HCT116 (cell line): ENCODE measurements at regions not wholly inside any gene's neighbourhood (a gene's known extent, or its start where the extent isn't known, plus 50 kb on each side); places are given as distances from the start of the nearest gene placed in this dataset.

Source experiments
- ATAC-seq: fragments of 200-7000 bp; cut with Tn5 transposase; 2 replicates; pipeline ENCODE4 v1.9.1; 2020; ENCODE audit warnings: mild to moderate bottlenecking, moderate library complexity
- BruUV-seq: library from RNA; stranded (reverse); fragments of 400-500 nt; replicated peaks from 2 replicates; lab custom pipeline; 2021; lab: Mats Ljungman, UMichigan
- CTCF ChIA-PET: fragments of 300-600 bp; sonication (Branson Sonifier 250); formaldehyde crosslinking; loops from one replicate; lab custom pipeline; 2021; ENCODE audit warnings: antibody characterized with exemption; lab: Charles Lee
- POLR2A ChIA-PET: fragments of 300-600, 350-600 bp; sonication (Branson Sonifier 250); formaldehyde crosslinking; loops from one replicate; lab custom pipeline; 2021; ENCODE audit warnings: antibody characterized with exemption; lab: Charles Lee
- RAD21 ChIA-PET, 2 experiments: fragments of 300-600 bp; sonication (Branson Sonifier 250); formaldehyde crosslinking; loops; one replicate each; lab custom pipeline; 2023; ENCODE audit warnings: low total read pairs in 2 of 2; ENCODE audit not compliant: uncharacterized antibody in 2 of 2, unreplicated experiment in 2 of 2, low non-redundant PET in 1 of 2; lab: Charles Lee
- DNase-seq: peaks from one replicate; pipeline ENCODE4 v3.0.0-alpha.2; 2010; ENCODE audit warnings: low read depth, low spot score
- H2AFZ ChIP-seq: fragments of 200-600 bp; shearing (Covaris generic), sonication (generic); 2 replicates; pipeline ENCODE4 v1.6.1; 2017; ENCODE audit warnings: low read depth, mixed run types, mixed read lengths, antibody characterized with exemption, low read length; ENCODE audit not compliant: poor library complexity, severe bottlenecking
- H3K27ac ChIP-seq: 2 replicates; pipeline ENCODE4 v1.5.1; 2012; ENCODE audit warnings: low read depth, low read length
- H3K27me3 ChIP-seq: fragments of 200-600 bp; sonication (generic); 2 replicates; pipeline ENCODE4 v1.6.1; 2016; ENCODE audit warnings: mixed run types, low read length, mixed read lengths; ENCODE audit not compliant: insufficient read depth
- H3K36me3 ChIP-seq, 2 experiments: fragments of 200-500 bp in 1 of 2; fragments of 200-600 bp in 1 of 2; sonication (Bioruptor generic) in 1 of 2; sonication (generic) in 1 of 2; 2 replicates each; pipeline versions ENCODE4 v1.5.1 to v1.6.1; 2014 to 2016; ENCODE audit warnings: low read length in 2 of 2, inconsistent platforms in 1 of 2, mixed read lengths in 1 of 2, mixed run types in 1 of 2; ENCODE audit not compliant: insufficient read depth in 2 of 2, control insufficient read depth in 1 of 2
- H3K4me1 ChIP-seq, 2 experiments: fragments of 200-600 bp in 1 of 2; sonication (generic) in 1 of 2; 2 replicates each; pipeline versions ENCODE4 v1.5.1 to v1.6.1; 2012 to 2017; ENCODE audit warnings: low read length in 2 of 2, inconsistent platforms in 1 of 2, mild to moderate bottlenecking in 1 of 2, mixed read lengths in 1 of 2, mixed run types in 1 of 2, moderate library complexity in 1 of 2; ENCODE audit not compliant: insufficient read depth in 2 of 2, control insufficient read depth in 1 of 2
- H3K4me2 ChIP-seq: fragments of 200-600 bp; sonication (generic); 2 replicates; pipeline ENCODE4 v1.6.1; 2017; ENCODE audit warnings: mixed run types, low read length, mixed read lengths
- H3K4me3 ChIP-seq, 2 experiments: fragments of 200-600 bp in 1 of 2; sonication (generic) in 1 of 2; replicated peaks in 1 of 2; 2 replicates each; pipeline ENCODE4 v1.5.1; 2011 to 2016; ENCODE audit warnings: low read length in 2 of 2, control low read depth in 1 of 2, low read depth in 1 of 2, mild to moderate bottlenecking in 1 of 2, mixed read lengths in 1 of 2, mixed run types in 1 of 2
- H3K79me2 ChIP-seq: fragments of 200-600 bp; sonication (generic); 2 replicates; pipeline ENCODE4 v1.6.1; 2017; ENCODE audit warnings: mild to moderate bottlenecking, mixed run types, low read length, moderate library complexity, mixed read lengths; ENCODE audit not compliant: insufficient read depth
- H3K9ac ChIP-seq: fragments of 200-600 bp; sonication (generic); 2 replicates; pipeline ENCODE4 v1.6.1; 2016; ENCODE audit warnings: low read length, mixed read lengths
- H3K9me2 ChIP-seq: fragments of 200-600 bp; sonication (generic), shearing (Covaris generic); 2 replicates; pipeline ENCODE4 v1.6.1; 2017; ENCODE audit warnings: mixed run types, mild to moderate bottlenecking, moderate library complexity; ENCODE audit not compliant: insufficient read depth
- H3K9me3 ChIP-seq, 2 experiments: fragments of 200-500 bp in 1 of 2; fragments of 200-600 bp in 1 of 2; sonication (Bioruptor generic) in 1 of 2; sonication (generic) in 1 of 2; 2 replicates each; pipeline ENCODE4 v1.6.1; 2014 to 2017; ENCODE audit warnings: low read length in 2 of 2, mixed read lengths in 2 of 2, inconsistent platforms in 1 of 2, low read depth in 1 of 2, mild to moderate bottlenecking in 1 of 2, mixed run types in 1 of 2, moderate library complexity in 1 of 2; ENCODE audit not compliant: control insufficient read depth in 1 of 2, insufficient read depth in 1 of 2
- H4K20me1 ChIP-seq: fragments of 200-600 bp; sonication (generic), shearing (Covaris generic); 2 replicates; pipeline ENCODE4 v1.6.1; 2017; ENCODE audit warnings: mixed run types, mild to moderate bottlenecking, moderate library complexity; ENCODE audit not compliant: insufficient read depth
- CBX3 ChIP-seq: IDR thresholded peaks from 2 replicates; pipeline ENCODE4 v1.6.1; 2012; ENCODE audit warnings: low read depth
- CTCF ChIP-seq, 3 experiments: fragments of 200-600 bp in 1 of 3; sonication (generic) in 1 of 3; IDR thresholded peaks in 2 of 3; conservative IDR thresholded peaks in 1 of 3; 2 replicates each; pipeline ENCODE4 v1.5.1; 2012 to 2017; ENCODE audit warnings: low read depth in 2 of 3, low read length in 2 of 3, antibody characterized with exemption in 1 of 3, borderline replicate concordance in 1 of 3, control low read depth in 1 of 3, mild to moderate bottlenecking in 1 of 3, mixed read lengths in 1 of 3, mixed run types in 1 of 3, moderate library complexity in 1 of 3; ENCODE audit not compliant: insufficient read depth in 1 of 3
- EGR1 ChIP-seq: IDR thresholded peaks from 2 replicates; pipeline ENCODE4 v1.6.1; 2012; ENCODE audit warnings: low read depth
- JUND ChIP-seq: IDR thresholded peaks from 2 replicates; pipeline ENCODE4 v1.6.1; 2012
- POLR2AphosphoS5 ChIP-seq: IDR thresholded peaks from 2 replicates; pipeline ENCODE4 v1.6.1; 2011; ENCODE audit warnings: mild to moderate bottlenecking, low read depth, low read length, moderate library complexity
- RAD21 ChIP-seq: IDR thresholded peaks from 2 replicates; pipeline ENCODE4 v1.6.1; 2012; ENCODE audit warnings: low read depth, mild to moderate bottlenecking
- SP1 ChIP-seq: IDR thresholded peaks from 2 replicates; pipeline ENCODE4 v1.6.1; 2012; ENCODE audit warnings: low read depth
- TCF7L2 ChIP-seq: IDR thresholded peaks from 2 replicates; pipeline ENCODE4 v1.7.0; 2011; ENCODE audit warnings: borderline replicate concordance, inconsistent platforms; ENCODE audit not compliant: insufficient read depth, insufficient read length; ENCODE audit errors: extremely low read depth
- ZFX ChIP-seq: fragments of 450-650 bp; IDR thresholded peaks from 2 replicates; pipeline ENCODE4 v1.6.1; 2017
- intact Hi-C: fragments of 100-400 bp; cut with micrococcal nuclease; formaldehyde crosslinking; loops from 2 replicates; pipeline ENCODE4 v1.10.0; 2022
- TF ChIP-seq, protein P1 (sequence below): IDR thresholded peaks from 2 replicates; pipeline ENCODE4 v1.6.1; 2011; ENCODE audit warnings: mild to moderate bottlenecking, low read length, moderate library complexity; ENCODE audit not compliant: insufficient replicate concordance; ENCODE audit errors: extremely low read depth

GRCh38 chr5:44497606-44498005, 108.4 kb upstream of the FGF10 start:
- DNase-seq (no peak), ATAC-seq (no peak)
- no peak overlapping the region for H3K9ac ChIP-seq
- no TSS peak for BruUV-seq
- TF ChIP-seq, protein P1, sequence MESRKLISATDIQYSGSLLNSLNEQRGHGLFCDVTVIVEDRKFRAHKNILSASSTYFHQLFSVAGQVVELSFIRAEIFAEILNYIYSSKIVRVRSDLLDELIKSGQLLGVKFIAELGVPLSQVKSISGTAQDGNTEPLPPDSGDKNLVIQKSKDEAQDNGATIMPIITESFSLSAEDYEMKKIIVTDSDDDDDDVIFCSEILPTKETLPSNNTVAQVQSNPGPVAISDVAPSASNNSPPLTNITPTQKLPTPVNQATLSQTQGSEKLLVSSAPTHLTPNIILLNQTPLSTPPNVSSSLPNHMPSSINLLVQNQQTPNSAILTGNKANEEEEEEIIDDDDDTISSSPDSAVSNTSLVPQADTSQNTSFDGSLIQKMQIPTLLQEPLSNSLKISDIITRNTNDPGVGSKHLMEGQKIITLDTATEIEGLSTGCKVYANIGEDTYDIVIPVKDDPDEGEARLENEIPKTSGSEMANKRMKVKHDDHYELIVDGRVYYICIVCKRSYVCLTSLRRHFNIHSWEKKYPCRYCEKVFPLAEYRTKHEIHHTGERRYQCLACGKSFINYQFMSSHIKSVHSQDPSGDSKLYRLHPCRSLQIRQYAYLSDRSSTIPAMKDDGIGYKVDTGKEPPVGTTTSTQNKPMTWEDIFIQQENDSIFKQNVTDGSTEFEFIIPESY: no peak
- no peak for TF ChIP-seq SP1
- TF ChIP-seq POLR2AphosphoS5: no peak
- ChIA-PET CTCF (no interaction called here), POLR2A (no interaction called here), RAD21 (no interaction called here)
- H3K79me2 ChIP-seq: no peaks in the 10 kb centered on the region
- no peaks in the 10 kb centered on the region for H4K20me1 ChIP-seq
- no peaks in the 10 kb centered on the region for H3K4me1 ChIP-seq
- intact Hi-C loops: no loop called here
- no peaks in the 10 kb centered on the region for H3K27me3 ChIP-seq
- H3K27ac ChIP-seq: no peak overlapping the region
- H3K4me3 ChIP-seq: no peak overlapping the region
- H3K9me3 ChIP-seq: no peaks in the 10 kb centered on the region; a peak in 2 of 4 replicates
- no peaks in the 10 kb centered on the region for H3K9me2 ChIP-seq
- H3K36me3 ChIP-seq: no peaks in the 10 kb centered on the region
- H3K4me2 ChIP-seq: no peak overlapping the region
- no peak overlapping the region for H2AFZ ChIP-seq

- no peak overlapping the region for H3K4me2 ChIP-seq
- H3K9ac ChIP-seq: no peak overlapping the region
- ATAC-seq (no peak), DNase-seq (no peak)
- H3K27me3 ChIP-seq: no peaks in the 10 kb centered on the region
- no peak overlapping the region for H3K27ac ChIP-seq
- peaks cover 0 to 4% of the 10 kb centered on the region in 2 experiments; a peak in 2 of 4 replicates for H3K9me3 ChIP-seq
- no TSS peak for BruUV-seq
- H3K4me1 ChIP-seq: no peaks in the 10 kb centered on the region
- no peak for TF ChIP-seq ZFX
- 0 out of 6 replicates have a peak, but pooled peaks of 1 of the 3 experiments have one; percentile 19 for TF ChIP-seq CTCF (IDR thresholded peaks at IDR 0.05 in 2 of 3, conservative IDR thresholded peaks at IDR 0.05 in 1 of 3; ENCODE audit: borderline replicate concordance in 1 of 3, insufficient read depth in 1 of 3, low read depth in 2 of 3, low read length in 2 of 3)
- no peak for TF ChIP-seq SP1
- TF ChIP-seq JUND: no peak
- no peak for TF ChIP-seq TCF7L2
- TF ChIP-seq CBX3: no peak
- TF ChIP-seq EGR1: no peak
- TF ChIP-seq RAD21: 0 out of 2 replicates have a peak, but pooled peaks have one; percentile 17
- H3K79me2 ChIP-seq: no peaks in the 10 kb centered on the region
- no peak overlapping the region for H3K4me3 ChIP-seq
- CTCF ChIA-PET: interaction anchor here (0.7 to 1.5 kb wide), 2 partner anchors 20 to 278 kb away, joined by 3 to 8 read pairs; no protein-coding TSS in a partner anchor
- no peaks in the 10 kb centered on the region for H3K36me3 ChIP-seq
- no peak overlapping the region for H2AFZ ChIP-seq
- POLR2A ChIA-PET: no interaction called here
- no peaks in the 10 kb centered on the region for H4K20me1 ChIP-seq
- intact Hi-C loops: no loop called here
- H3K9me2 ChIP-seq: no peaks in the 10 kb centered on the region
- RAD21 ChIA-PET: no interaction called here
These were observed 106.1 kb upstream of the FGF10 start for GRCh38 chr5:44495280-44495679.
